ENCODE measurements at regions not wholly inside any gene's neighbourhood (a gene's known extent, or its start where the extent isn't known, plus 50 kb on each side); places are given as distances from the start of the nearest gene placed in this dataset.

GRCh38 chr4:42341518-42342026, 55.7 kb upstream of the SHISA3 start:
- TF ChIP-seq CTCF (IDR thresholded peaks at IDR 0.05), result no peak
- no peak for TF ChIP-seq POLR2A (IDR thresholded peaks at IDR 0.05)
- no peak for TF ChIP-seq EP300 (IDR thresholded peaks at IDR 0.05)

Data from tibial nerve (tissue), 4 donors.